Stimulated activated CD4-positive, alpha-beta T cell treated with anti-CD3 and anti-CD28 coated beads, Interleukin-1b, Interleukin-23, amount 100 ng/mL, for 4 hours (primary cell): ENCODE measurements at regions not wholly inside any gene's neighbourhood (a gene's known extent, or its start where the extent isn't known, plus 50 kb on each side); places are given as distances from the start of the nearest gene placed in this dataset.

Experiments used
- DNase-seq, 2 donors: peaks; one replicate each; pipeline ENCODE4 v3.0.0-alpha.2; 2020; ENCODE audit warnings: low read depth in 2 of 2

GRCh38 chr9:7300484-7300883 is 499.1 kb downstream of the DMAC1 start:
- DNase-seq, result no peak

- no peak for DNase-seq
These were observed 501.5 kb downstream of the DMAC1 start for GRCh38 chr9:7298123-7298522.

- DNase-seq, result no peak
These were observed 502.1 kb downstream of the DMAC1 start for GRCh38 chr9:7297521-7297920.

GRCh38 chr9:7293091-7293490 is 506.5 kb downstream of the DMAC1 start:
- DNase-seq, result no peak

GRCh38 chr9:7289773-7290172 is 509.8 kb downstream of the DMAC1 start:
- DNase-seq, result no peak

GRCh38 chr9:7287986-7288385 is 511.6 kb downstream of the DMAC1 start:
- DNase-seq, result no peak

- DNase-seq, result no peak
These were observed 512.5 kb downstream of the DMAC1 start for GRCh38 chr9:7287065-7287464.

GRCh38 chr9:7286101-7286500 is 513.5 kb downstream of the DMAC1 start:
- DNase-seq, result no peak

GRCh38 chr9:7285199-7285598 is 514.4 kb downstream of the DMAC1 start:
- no peak for DNase-seq

GRCh38 chr9:7284517-7284916 is 515.1 kb downstream of the DMAC1 start:
- DNase-seq, result no peak

GRCh38 chr9:7284117-7284516 is 515.5 kb downstream of the DMAC1 start:
- no peak for DNase-seq

- no peak for DNase-seq
These were observed 515.8 kb downstream of the KDM4C start for GRCh38 chr9:7273575-7273974.

GRCh38 chr9:7266911-7267595 is 509.3 kb downstream of the KDM4C start:
- DNase-seq, result no peak

GRCh38 chr9:7265181-7265580 is 507.4 kb downstream of the KDM4C start:
- no peak for DNase-seq

GRCh38 chr9:7259544-7260241 is 501.9 kb downstream of the KDM4C start:
- no peak for DNase-seq

GRCh38 chr9:7258688-7259396 is 501.1 kb downstream of the KDM4C start:
- no peak for DNase-seq

GRCh38 chr9:7246917-7247522 is 489.2 kb downstream of the KDM4C start:
- DNase-seq, result no peak

- DNase-seq, result no peak
These were observed 488.3 kb downstream of the KDM4C start for GRCh38 chr9:7245976-7246580.

GRCh38 chr9:7243838-7244237 is 486.1 kb downstream of the KDM4C start:
- DNase-seq, result no peak

- DNase-seq, result no peak
These were observed 484.4 kb downstream of the KDM4C start for GRCh38 chr9:7242126-7242525.

- no peak for DNase-seq
These were observed 483.9 kb downstream of the KDM4C start for GRCh38 chr9:7241694-7242093.
